GM19324 (cell line): ENCODE measurements at regions not wholly inside any gene's neighbourhood (a gene's known extent, or its start where the extent isn't known, plus 50 kb on each side); places are given as distances from the start of the nearest gene placed in this dataset.

Experiments
- ATAC-seq: cut with Tn5 transposase; IDR thresholded peaks from one replicate; pipeline ENCODE4 v1.9.1; 2021; ENCODE audit warnings: mild to moderate bottlenecking, moderate library complexity; ENCODE audit not compliant: unreplicated experiment, low FRiP score

GRCh38 chr2:16466821-16467151 is 198.8 kb downstream of the CYRIA start:
- no peak for ATAC-seq

- ATAC-seq, result no peak
Observed at GRCh38 chr2:16466133-16466820, 199.4 kb downstream of the CYRIA start.

- ATAC-seq, result no peak
Observed at GRCh38 chr2:16464641-16465040, 201.0 kb downstream of the CYRIA start.

- no peak for ATAC-seq
Observed at GRCh38 chr2:16462958-16463357, 202.7 kb downstream of the CYRIA start.

GRCh38 chr2:16461672-16462071 is 204.0 kb downstream of the CYRIA start:
- ATAC-seq, result no peak

- ATAC-seq, result no peak
Observed at GRCh38 chr2:16459606-16460005, 206.0 kb downstream of the CYRIA start.

- no peak for ATAC-seq
Observed at GRCh38 chr2:16454621-16455020, 211.0 kb downstream of the CYRIA start.

- ATAC-seq, result no peak
Observed at GRCh38 chr2:16452123-16452522, 213.5 kb downstream of the CYRIA start.

GRCh38 chr2:16446706-16447105 is 218.9 kb downstream of the CYRIA start:
- no peak for ATAC-seq

GRCh38 chr2:16442971-16443370 is 222.7 kb downstream of the CYRIA start:
- no peak for ATAC-seq

GRCh38 chr2:16441431-16441830 is 224.2 kb downstream of the CYRIA start:
- no peak for ATAC-seq

- ATAC-seq, result no peak
Observed at GRCh38 chr2:16440898-16441297, 224.7 kb downstream of the CYRIA start.

GRCh38 chr2:16438613-16439321 is 226.9 kb downstream of the CYRIA start:
- ATAC-seq, result no peak

- no peak for ATAC-seq
Observed at GRCh38 chr2:16437189-16437588, 228.4 kb downstream of the CYRIA start.

- ATAC-seq, result no peak
Observed at GRCh38 chr2:16434393-16434792, 231.2 kb downstream of the CYRIA start.

- ATAC-seq, result no peak
Observed at GRCh38 chr2:16430846-16431245, 234.8 kb downstream of the CYRIA start.

- no peak for ATAC-seq
Observed at GRCh38 chr2:16429431-16430145, 236.0 kb downstream of the CYRIA start.

GRCh38 chr2:16429002-16429401 is 236.6 kb downstream of the CYRIA start:
- no peak for ATAC-seq

GRCh38 chr2:16425462-16426336 is 239.9 kb downstream of the CYRIA start:
- ATAC-seq, result no peak

- no peak for ATAC-seq
Observed at GRCh38 chr2:16420421-16420820, 245.2 kb downstream of the CYRIA start.

- ATAC-seq, result no peak
Observed at GRCh38 chr2:16417726-16418125, 247.9 kb downstream of the CYRIA start.
